Heart left ventricle (tissue), 16 donors: ENCODE measurements at regions not wholly inside any gene's neighbourhood (a gene's known extent, or its start where the extent isn't known, plus 50 kb on each side); places are given as distances from the start of the nearest gene placed in this dataset.

Experiments
- ATAC-seq, 4 donors: fragments of 200-7000 bp; cut with Tn5 transposase; one replicate each; pipeline ENCODE4 v1.9.1; 2020 to 2022; ENCODE audit warnings: moderate library complexity in 4 of 4, mild to moderate bottlenecking in 3 of 4, moderate number of reproducible peaks in 1 of 4
- DNase-seq, 5 donors: peaks; one replicate each; pipeline ENCODE4 v3.0.0-alpha.2; 2020
- H3K27ac ChIP-seq, 12 donors: fragments of 200-600 bp; sonication (generic) in 4 of 12; one replicate each; pipeline versions ENCODE4 v1.5.0 to v1.8.0; 2016 to 2022; ENCODE audit warnings: mild to moderate bottlenecking in 2 of 12
- H3K27me3 ChIP-seq, 9 donors: fragments of 200-600 bp; sonication (generic) in 2 of 9; one replicate each; pipeline versions ENCODE4 v1.5.1 to v1.8.0; 2016 to 2022; ENCODE audit warnings: mild to moderate bottlenecking in 3 of 9
- H3K36me3 ChIP-seq, 9 donors: fragments of 200-600 bp; sonication (generic) in 2 of 9; one replicate each; pipeline versions ENCODE4 v1.5.0 to v1.8.0; 2018 to 2022; ENCODE audit warnings: mild to moderate bottlenecking in 2 of 9
- H3K4me1 ChIP-seq, 12 donors: fragments of 200-600 bp; sonication (generic) in 4 of 12; one replicate each; pipeline versions ENCODE4 v1.5.0 to v1.8.0; 2016 to 2022; ENCODE audit warnings: mild to moderate bottlenecking in 3 of 12
- H3K4me3 ChIP-seq, 12 donors: fragments of 200-600 bp; sonication (generic) in 4 of 12; one replicate each; pipeline versions ENCODE4 v1.5.0 to v1.8.0; 2017 to 2022; ENCODE audit warnings: mild to moderate bottlenecking in 9 of 12, moderate library complexity in 4 of 12
- H3K9me3 ChIP-seq, 12 donors: fragments of 200-600 bp; sonication (generic) in 4 of 12; one replicate each; pipeline versions ENCODE4 v1.5.0 to v1.8.0; 2016 to 2022; ENCODE audit warnings: mild to moderate bottlenecking in 1 of 12
- POLR2A ChIP-seq, 2 donors: fragments of 450-650 bp; IDR thresholded peaks; one replicate each; pipeline ENCODE4 v1.6.1; 2017; ENCODE audit warnings: antibody characterized with exemption in 2 of 2, mild to moderate bottlenecking in 2 of 2, moderate library complexity in 2 of 2
- WGBS, 4 donors: extraction: QIAGEN DNeasy Blood & Tissue Kit in 2 of 4; methylation state at CpG; one replicate each; pipeline versions ENCODE4 v1.1.5 to v1.1.7; 2013 to 2018; 5-methylcytosine and 5-hydroxymethylcytosine counted together
- intact Hi-C, 10 donors: fragments of 100-400 bp; cut with DNase I; formaldehyde crosslinking; loops; one replicate each; pipeline versions ENCODE4 v1.11.1 to v1.14.2; 2022
- TF ChIP-seq, protein P1 (sequence below), 12 donors: fragments of 200-600 bp; sonication (generic) in 4 of 12; IDR thresholded peaks; one replicate each; pipeline versions ENCODE4 v1.5.0 to v1.8.0; 2018 to 2022; ENCODE audit warnings: antibody characterized with exemption in 12 of 12, mild to moderate bottlenecking in 5 of 12
- donor health status: ischemic (EF 13 %, LVEDD 7.1; RV severe dilation, severe dysfunction).
- donor health status: healthy with polysubstance abuse.
- donor health status: DM: no; HTN: yes; CAD: no.
- donor health status: DM: no; HTN: no; CAD: no.
- donor health status: ischemic (EF 25% LVEDD 6.9; RV normal size, moderate dysfunction).
- donor health status: ischemic (EF 25% LVEDD 5.7; RV mildly dilated, moderate dysfunction).
- donor health status: healthy.
- donor health status: DM: yes; HTN: yes; CAD: no.
- donor health status: ischemic (EF 35%, LVEDD 5.7; RV mildly dilated, moderate dysfunction).
- donor health status: nonischemic (EF 11% LVEDD 7.7; RV severe dilation, severe dysfunction).
- donor health status: DM: yes; HTN: yes; CAD: no.
- donor health status: PGD.
- donor health status: ischemic (EF 29% LVEDD 5.4; RV normal size, mild dysfunction).
- donor health status: nonischemic (EF 23%, LVEDD 6.1; RV moderate dilation, normal function).

DNA sequence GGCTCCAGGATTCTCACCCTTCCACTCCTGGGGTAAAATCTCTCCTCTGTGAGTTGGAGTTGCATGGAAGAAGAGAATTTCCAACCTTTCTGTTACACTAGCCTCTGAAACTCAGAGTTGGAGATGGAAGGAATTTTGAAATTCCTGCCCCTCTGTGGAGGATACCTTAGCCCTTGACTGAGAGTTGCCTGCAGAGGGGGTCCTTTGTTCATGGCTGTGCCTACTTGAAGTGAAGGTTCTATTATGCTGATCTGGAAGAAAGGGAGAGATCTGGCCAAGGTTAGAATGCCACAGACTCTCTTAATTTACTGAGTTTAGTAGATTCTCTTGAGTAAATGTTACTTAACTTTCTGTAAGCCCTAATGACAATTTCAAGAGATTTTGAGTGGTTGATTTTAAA is 626.6 kb upstream of the GYPC start:
- DNase-seq (no peak), ATAC-seq (no peak)
- Histone ChIP-seq H3K36me3 (no peaks in the 10 kb centered on the region), H3K4me1 (no peaks in the 10 kb centered on the region), H3K4me3 (no peak overlapping the region), H3K27ac (no peak overlapping the region), H3K9me3 (peaks cover 0 to 13% (median 0%) of the 10 kb centered on the region in 12 donors), H3K27me3 (no peaks in the 10 kb centered on the region)
- intact Hi-C loops: no loop called here
- no peak for TF ChIP-seq POLR2A (IDR thresholded peaks at IDR 0.05)
- TF ChIP-seq, protein P1, sequence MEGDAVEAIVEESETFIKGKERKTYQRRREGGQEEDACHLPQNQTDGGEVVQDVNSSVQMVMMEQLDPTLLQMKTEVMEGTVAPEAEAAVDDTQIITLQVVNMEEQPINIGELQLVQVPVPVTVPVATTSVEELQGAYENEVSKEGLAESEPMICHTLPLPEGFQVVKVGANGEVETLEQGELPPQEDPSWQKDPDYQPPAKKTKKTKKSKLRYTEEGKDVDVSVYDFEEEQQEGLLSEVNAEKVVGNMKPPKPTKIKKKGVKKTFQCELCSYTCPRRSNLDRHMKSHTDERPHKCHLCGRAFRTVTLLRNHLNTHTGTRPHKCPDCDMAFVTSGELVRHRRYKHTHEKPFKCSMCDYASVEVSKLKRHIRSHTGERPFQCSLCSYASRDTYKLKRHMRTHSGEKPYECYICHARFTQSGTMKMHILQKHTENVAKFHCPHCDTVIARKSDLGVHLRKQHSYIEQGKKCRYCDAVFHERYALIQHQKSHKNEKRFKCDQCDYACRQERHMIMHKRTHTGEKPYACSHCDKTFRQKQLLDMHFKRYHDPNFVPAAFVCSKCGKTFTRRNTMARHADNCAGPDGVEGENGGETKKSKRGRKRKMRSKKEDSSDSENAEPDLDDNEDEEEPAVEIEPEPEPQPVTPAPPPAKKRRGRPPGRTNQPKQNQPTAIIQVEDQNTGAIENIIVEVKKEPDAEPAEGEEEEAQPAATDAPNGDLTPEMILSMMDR (IDR thresholded peaks at IDR 0.05): no peak

DNA sequence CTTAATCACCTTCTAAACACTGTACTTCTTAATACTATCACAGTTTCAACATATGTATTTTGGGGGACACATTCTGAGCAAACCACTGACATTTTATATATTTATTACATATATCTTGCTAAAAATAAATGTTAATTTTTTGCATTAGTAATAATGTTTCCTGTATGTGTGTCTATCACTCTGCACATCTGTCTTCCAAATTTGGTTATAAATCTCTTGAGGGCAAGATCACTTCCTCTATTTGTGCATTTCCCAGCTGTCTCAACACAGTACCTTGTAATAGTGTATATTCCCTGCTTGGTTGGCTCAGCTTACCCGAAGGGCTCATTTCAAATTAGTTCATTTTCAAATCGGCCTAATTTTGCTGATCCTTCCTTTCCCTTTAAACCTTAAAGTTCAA is 617.1 kb upstream of the GYPC start:
- no peak for TF ChIP-seq POLR2A (IDR thresholded peaks at IDR 0.05)
- TF ChIP-seq, protein P1 (IDR thresholded peaks at IDR 0.05): no peak
- 36 to 50% (median 40%) methylated on average over 2 of the region's 2 CpGs for WGBS, 4 donors
- ATAC-seq: no peak
- H3K9me3 ChIP-seq: peaks cover 0 to 4% (median 0%) of the 10 kb centered on the region in 12 donors
- intact Hi-C loops: no loop called here
- no peak for DNase-seq
- no peak overlapping the region for H3K4me3 ChIP-seq
- no peaks in the 10 kb centered on the region for H3K36me3 ChIP-seq
- no peak overlapping the region for H3K27ac ChIP-seq
- no peaks in the 10 kb centered on the region for H3K4me1 ChIP-seq
- no peaks in the 10 kb centered on the region for H3K27me3 ChIP-seq

DNA sequence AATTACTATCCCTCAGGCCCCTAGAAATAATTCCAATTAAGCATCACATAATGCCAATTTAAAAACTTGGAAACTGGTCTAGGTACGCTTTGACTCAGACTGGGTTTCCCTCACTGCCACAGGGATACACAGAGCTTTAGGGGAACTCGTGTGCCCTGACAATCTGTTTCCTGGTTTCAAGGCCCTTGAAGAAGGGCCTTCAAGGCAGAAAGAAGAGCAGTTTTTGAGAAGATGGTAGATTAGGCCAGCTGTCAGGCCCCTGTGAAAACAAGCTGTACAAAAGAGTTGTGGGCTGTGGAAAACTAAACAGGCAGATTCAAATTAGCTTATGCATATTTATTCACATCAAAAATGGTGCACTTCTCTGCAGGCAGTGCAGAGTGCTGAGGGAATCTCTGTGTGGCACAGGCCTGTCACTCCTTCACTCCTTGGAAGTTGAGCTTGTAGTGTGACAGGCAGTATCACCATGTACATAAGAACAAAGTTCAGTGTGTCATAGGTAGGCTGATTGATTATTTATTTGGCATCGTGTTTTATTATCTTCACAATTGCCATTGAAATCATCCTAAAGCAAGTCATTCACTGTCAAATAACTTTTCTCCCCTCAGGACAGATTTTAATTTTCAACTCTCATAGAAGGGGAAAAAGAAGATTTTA is 614.4 kb upstream of the GYPC start:
- Histone ChIP-seq H3K9me3 (no peaks in the 10 kb centered on the region), H3K4me1 (no peaks in the 10 kb centered on the region), H3K4me3 (no peak overlapping the region), H3K36me3 (no peaks in the 10 kb centered on the region), H3K27me3 (no peaks in the 10 kb centered on the region), H3K27ac (no peak overlapping the region)
- ATAC-seq (no peak), DNase-seq (no peak)
- intact Hi-C loops: no loop called here
- TF ChIP-seq POLR2A (IDR thresholded peaks at IDR 0.05): no peak
- TF ChIP-seq, protein P1 (IDR thresholded peaks at IDR 0.05): no peak
- 77 to 87% (median 80%) methylated on average over 3 of the region's 3 CpGs for WGBS, 4 donors

DNA sequence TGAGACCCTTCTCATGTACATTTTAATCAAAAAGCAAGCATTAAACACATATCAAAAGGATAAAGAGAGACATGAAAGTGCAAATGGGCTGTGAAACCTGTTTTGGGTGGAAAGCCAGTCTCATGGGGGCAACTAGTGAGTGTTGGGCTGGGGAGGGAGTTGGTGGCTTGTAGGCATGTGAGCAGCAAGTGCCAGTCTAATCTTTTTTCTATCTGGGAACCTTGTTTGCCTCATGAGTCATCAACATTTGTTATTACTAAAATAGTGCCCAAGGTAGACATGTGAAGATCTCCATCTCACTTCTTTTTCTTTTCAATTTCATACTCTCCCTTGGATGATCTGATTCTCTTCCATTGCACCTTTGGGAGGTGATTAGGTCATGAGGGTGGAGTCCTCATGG is 613.9 kb upstream of the GYPC start:
- TF ChIP-seq, protein P1 (IDR thresholded peaks at IDR 0.05): no peak
- no peak for TF ChIP-seq POLR2A (IDR thresholded peaks at IDR 0.05)
- H3K4me1 ChIP-seq: no peaks in the 10 kb centered on the region
- no peaks in the 10 kb centered on the region for H3K36me3 ChIP-seq
- no peak overlapping the region for H3K27ac ChIP-seq
- no peak overlapping the region for H3K4me3 ChIP-seq
- ATAC-seq (no peak), DNase-seq (no peak)
- H3K27me3 ChIP-seq: no peaks in the 10 kb centered on the region
- intact Hi-C loops: no loop called here
- H3K9me3 ChIP-seq: no peaks in the 10 kb centered on the region
